Retinal pigment epithelial cell (primary cell): ENCODE measurements at regions not wholly inside any gene's neighbourhood (a gene's known extent, or its start where the extent isn't known, plus 50 kb on each side); places are given as distances from the start of the nearest gene placed in this dataset.

ENCODE experiments used
- DNase-seq: peaks from one replicate; pipeline ENCODE4 v3.0.0-alpha.2; 2010; ENCODE audit warnings: low read depth
- H3K4me3 ChIP-seq: 2 replicates; pipeline ENCODE4 v1.5.1; 2011; ENCODE audit warnings: mild to moderate bottlenecking, low read length, control low read depth, moderate library complexity
- CTCF ChIP-seq: conservative IDR thresholded peaks from 2 replicates; pipeline ENCODE4 v1.5.1; 2011; ENCODE audit warnings: low read depth, low read length, control low read depth, inconsistent platforms

GRCh38 chr7:9017286-9017685, 583.9 kb downstream of the NXPH1 start:
- TF ChIP-seq CTCF = no peak
- no peak for DNase-seq
- H3K4me3 ChIP-seq = no peak overlapping the region

GRCh38 chr7:9022456-9022855, 589.0 kb downstream of the NXPH1 start:
- TF ChIP-seq CTCF = no peak
- H3K4me3 ChIP-seq = no peak overlapping the region
- DNase-seq = no peak

GRCh38 chr7:9023675-9024294, 590.4 kb downstream of the NXPH1 start:
- no peak for DNase-seq
- H3K4me3 ChIP-seq = no peak overlapping the region
- TF ChIP-seq CTCF = no peak

GRCh38 chr7:9026121-9026520, 592.7 kb downstream of the NXPH1 start:
- no peak for TF ChIP-seq CTCF
- no peak for DNase-seq

GRCh38 chr7:9028012-9028411, 594.6 kb downstream of the NXPH1 start:
- H3K4me3 ChIP-seq = no peak overlapping the region
- no peak for DNase-seq
- no peak for TF ChIP-seq CTCF

More at GRCh38 chr7:9026121-9026520, 592.7 kb downstream of the NXPH1 start:
- no peak overlapping the region for H3K4me3 ChIP-seq

- TF ChIP-seq CTCF = no peak
- no peak overlapping the region for H3K4me3 ChIP-seq
- DNase-seq = no peak
These were observed 596.5 kb downstream of the NXPH1 start for GRCh38 chr7:9029681-9030530.

- DNase-seq = no peak
- H3K4me3 ChIP-seq = no peak overlapping the region
- no peak for TF ChIP-seq CTCF
These were observed 597.6 kb downstream of the NXPH1 start for GRCh38 chr7:9030976-9031375.
